Small intestine (tissue), 7 donors: ENCODE measurements at regions not wholly inside any gene's neighbourhood (a gene's known extent, or its start where the extent isn't known, plus 50 kb on each side); places are given as distances from the start of the nearest gene placed in this dataset.

ENCODE experiments used
- DNase-seq, 2 donors: peaks; one replicate each; pipeline versions ENCODE4 v3.0.0 to v3.0.0-alpha.2; 2013
- FAIRE-seq: peaks from 2 replicates; lab custom pipeline; 2012; peaks lifted over from hg19 to GRCh38; lab: Jason Lieb, UNC
- H3K27ac ChIP-seq, 3 donors: one replicate each; pipeline ENCODE4 v1.5.1; 2013; ENCODE audit warnings: low read length in 2 of 3, mild to moderate bottlenecking in 2 of 3, control low read depth in 1 of 3, inconsistent platforms in 1 of 3, low read depth in 1 of 3, moderate library complexity in 1 of 3
- H3K27me3 ChIP-seq, 3 donors: one replicate each; pipeline ENCODE4 v1.6.1; 2013; ENCODE audit warnings: low read length in 3 of 3, inconsistent platforms in 1 of 3; ENCODE audit not compliant: control insufficient read depth in 3 of 3, insufficient read depth in 3 of 3
- H3K36me3 ChIP-seq, 3 donors: one replicate each; pipeline ENCODE4 v1.6.1; 2013; ENCODE audit warnings: low read length in 3 of 3, inconsistent platforms in 1 of 3, low read depth in 1 of 3, mild to moderate bottlenecking in 1 of 3, moderate library complexity in 1 of 3; ENCODE audit not compliant: control insufficient read depth in 3 of 3, insufficient read depth in 2 of 3
- H3K4me1 ChIP-seq, 3 donors: one replicate each; pipeline ENCODE4 v1.6.1; 2013; ENCODE audit warnings: low read length in 2 of 3, inconsistent platforms in 1 of 3, low read depth in 1 of 3, mild to moderate bottlenecking in 1 of 3, moderate library complexity in 1 of 3; ENCODE audit not compliant: control insufficient read depth in 3 of 3, insufficient read depth in 2 of 3
- H3K4me3 ChIP-seq, 3 donors: one replicate each; pipeline ENCODE4 v1.5.1; 2013; ENCODE audit warnings: low read length in 3 of 3, control low read depth in 1 of 3, inconsistent platforms in 1 of 3, low read depth in 1 of 3, mild to moderate bottlenecking in 1 of 3, moderate library complexity in 1 of 3
- H3K9me3 ChIP-seq, 2 donors: one replicate each; pipeline ENCODE4 v1.6.1; 2013; ENCODE audit warnings: low read depth in 1 of 2, low read length in 1 of 2; ENCODE audit not compliant: control insufficient read depth in 2 of 2, insufficient read depth in 1 of 2
- WGBS, 3 donors: extraction: QIAGEN DNeasy Blood & Tissue Kit; methylation state at CpG; one replicate each; pipeline ENCODE4 v1.1.7; 2013; 5-methylcytosine and 5-hydroxymethylcytosine counted together
- donor health status: healthy with polysubstance abuse.
- donor health status: control.
- donor health status: control.
- donor health status: Bipolar disorder and iron deficiency.
- donor health status: healthy.

GRCh38 chr10:58082248-58082647, 185.4 kb downstream of the IPMK start:
- H3K4me3 ChIP-seq, result no peak overlapping the region
- H3K36me3 ChIP-seq, result no peaks in the 10 kb centered on the region
- no peaks in the 10 kb centered on the region for H3K4me1 ChIP-seq
- H3K27ac ChIP-seq, result no peak overlapping the region
- H3K27me3 ChIP-seq, result no peaks in the 10 kb centered on the region
- FAIRE-seq (no peak), DNase-seq (peak in 1 of 2 donors; percentile 11)
- no peaks in the 10 kb centered on the region for H3K9me3 ChIP-seq
- 52 to 71% (median 66%) methylated on average over 3 of the region's 3 CpGs for WGBS, 3 donors

- H3K27me3 ChIP-seq, result no peaks in the 10 kb centered on the region
- 24 to 64% (median 62%) methylated on average over 2 of the region's 2 CpGs for WGBS, 3 donors
- no peak for FAIRE-seq
Observed at GRCh38 chr10:58081353-58081752, 186.3 kb downstream of the IPMK start.

GRCh38 chr10:58079461-58079860, 188.2 kb downstream of the IPMK start:
- H3K4me1 ChIP-seq, result no peaks in the 10 kb centered on the region
- H3K4me3 ChIP-seq, result no peak overlapping the region
- no peak for FAIRE-seq
- H3K9me3 ChIP-seq, result no peaks in the 10 kb centered on the region
- no peak overlapping the region for H3K27ac ChIP-seq
- DNase-seq, result no peak
- no peaks in the 10 kb centered on the region for H3K36me3 ChIP-seq
- 91 to 95% (median 92%) methylated on average over 2 of the region's 2 CpGs for WGBS, 3 donors
- no peaks in the 10 kb centered on the region for H3K27me3 ChIP-seq

More at GRCh38 chr10:58081353-58081752, 186.3 kb downstream of the IPMK start:
- no peaks in the 10 kb centered on the region for H3K9me3 ChIP-seq
- H3K4me1 ChIP-seq, result no peaks in the 10 kb centered on the region
- H3K27ac ChIP-seq, result no peak overlapping the region
- no peaks in the 10 kb centered on the region for H3K36me3 ChIP-seq
- DNase-seq, result peak in 1 of 2 donors; percentile 25
- H3K4me3 ChIP-seq, result no peak overlapping the region

- no peaks in the 10 kb centered on the region for H3K9me3 ChIP-seq
- FAIRE-seq, result no peak
- WGBS, 3 donors, result 34 to 66% (median 44%) methylated on average over 3 of the region's 3 CpGs
- H3K4me1 ChIP-seq, result no peaks in the 10 kb centered on the region
- H3K27me3 ChIP-seq, result no peaks in the 10 kb centered on the region
- H3K36me3 ChIP-seq, result no peaks in the 10 kb centered on the region
- DNase-seq, result no peak
- H3K4me3 ChIP-seq, result no peak overlapping the region
- no peak overlapping the region for H3K27ac ChIP-seq
Observed at GRCh38 chr10:58072634-58073033, 195.1 kb downstream of the IPMK start.

DNA sequence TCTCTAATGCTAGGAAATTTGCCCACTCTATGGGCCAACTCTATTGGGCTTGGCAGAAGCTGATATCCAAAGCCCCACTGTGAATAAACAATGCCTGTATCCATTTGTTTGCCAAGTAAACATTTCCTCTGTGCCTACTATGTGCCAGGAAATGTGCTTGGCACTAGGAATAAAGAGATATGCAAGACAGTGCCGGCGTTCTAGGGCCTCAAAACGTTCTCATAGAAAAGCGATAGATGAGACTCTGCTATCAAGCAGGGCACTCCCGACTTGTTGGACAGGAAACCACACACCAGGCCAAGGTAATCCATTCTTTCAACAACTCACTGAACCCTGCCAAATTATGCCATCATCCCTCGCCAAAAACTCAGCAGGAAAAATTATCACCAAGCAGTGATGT, 196.7 kb downstream of the IPMK start:
- H3K27ac ChIP-seq, result no peak overlapping the region
- DNase-seq (no peak), FAIRE-seq (no peak)
- H3K4me1 ChIP-seq, result no peaks in the 10 kb centered on the region
- no peak overlapping the region for H3K4me3 ChIP-seq
- no peaks in the 10 kb centered on the region for H3K36me3 ChIP-seq
- H3K9me3 ChIP-seq, result no peaks in the 10 kb centered on the region
- WGBS, 3 donors, result 83 to 89% (median 83%) methylated on average over 6 of the region's 6 CpGs
- H3K27me3 ChIP-seq, result no peaks in the 10 kb centered on the region

DNA sequence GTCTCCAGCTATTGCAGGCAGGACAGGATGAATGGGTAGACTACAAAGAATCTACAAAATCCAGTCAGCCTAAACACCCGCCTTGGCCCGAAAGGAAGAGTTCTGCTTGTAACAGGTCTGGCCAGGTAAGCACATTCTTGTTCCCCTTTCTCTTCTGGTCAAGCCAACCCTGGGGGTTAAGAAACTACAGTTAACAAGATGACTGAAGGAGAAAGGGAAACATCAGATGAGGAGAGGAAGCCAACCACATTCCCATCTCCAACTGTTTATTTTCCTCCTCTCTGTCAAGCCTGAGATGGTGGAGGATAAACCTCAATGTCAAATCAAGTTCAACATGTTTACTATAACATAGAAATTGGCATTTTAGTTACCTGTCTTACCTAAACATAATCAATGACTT, 198.9 kb downstream of the IPMK start:
- WGBS, 3 donors, result 92 to 93% (median 92%) methylated on average over 2 of the region's 2 CpGs
- DNase-seq (no peak), FAIRE-seq (no peak)

GRCh38 chr10:58066979-58067378, 200.7 kb downstream of the IPMK start:
- no peaks in the 10 kb centered on the region for H3K4me1 ChIP-seq
- H3K27ac ChIP-seq, result no peak overlapping the region
- no peaks in the 10 kb centered on the region for H3K27me3 ChIP-seq
- DNase-seq, result no peak
- no peaks in the 10 kb centered on the region for H3K36me3 ChIP-seq
- no peak for FAIRE-seq
- no peak overlapping the region for H3K4me3 ChIP-seq
- 61 to 81% (median 80%) methylated on average over 4 of the region's 4 CpGs for WGBS, 3 donors
- no peaks in the 10 kb centered on the region for H3K9me3 ChIP-seq

More for the DNA sequence above, 198.9 kb downstream of the IPMK start:
- no peak overlapping the region for H3K4me3 ChIP-seq
- no peaks in the 10 kb centered on the region for H3K4me1 ChIP-seq
- no peaks in the 10 kb centered on the region for H3K9me3 ChIP-seq
- no peaks in the 10 kb centered on the region for H3K27me3 ChIP-seq
- H3K36me3 ChIP-seq, result no peaks in the 10 kb centered on the region
- H3K27ac ChIP-seq, result no peak overlapping the region

DNA sequence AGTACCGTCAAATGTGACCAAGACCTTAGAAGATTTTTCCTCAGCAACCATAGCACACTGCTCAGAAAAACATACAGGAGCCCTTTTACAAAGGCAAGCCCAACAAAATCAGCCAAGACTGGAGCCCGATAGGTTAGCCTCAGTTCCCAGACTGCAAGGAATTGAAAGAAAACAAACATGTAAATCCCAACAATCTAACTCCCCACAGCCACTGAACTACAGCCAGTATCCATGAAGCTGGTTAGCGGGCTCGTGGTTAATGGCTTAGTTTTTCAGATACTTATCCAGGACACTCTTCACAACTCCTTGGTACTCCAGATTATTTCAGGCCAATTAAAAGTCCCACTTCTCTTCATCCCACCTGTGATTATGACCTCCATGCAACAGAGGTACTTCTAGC, 201.6 kb downstream of the IPMK start:
- Histone ChIP-seq H3K36me3 (no peaks in the 10 kb centered on the region), H3K4me1 (no peaks in the 10 kb centered on the region), H3K27ac (no peak overlapping the region), H3K9me3 (no peaks in the 10 kb centered on the region), H3K27me3 (no peaks in the 10 kb centered on the region), H3K4me3 (no peak overlapping the region)
- WGBS, 3 donors, result 60 to 73% (median 66%) methylated on average over 4 of the region's 4 CpGs
- FAIRE-seq (no peak), DNase-seq (no peak)

DNA sequence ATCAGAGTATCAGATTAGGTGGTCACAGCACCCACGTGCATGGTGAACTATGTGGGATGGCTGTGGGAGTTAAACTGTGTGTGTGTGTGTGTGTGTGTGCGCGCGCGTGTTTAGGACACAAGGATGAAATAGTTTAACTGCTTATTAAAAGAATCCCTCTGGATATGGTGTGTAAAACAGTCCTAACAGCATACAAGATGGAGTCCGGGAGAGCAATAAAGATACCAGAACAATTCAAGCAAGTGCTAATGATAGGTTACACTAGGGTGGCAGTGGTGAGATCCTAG, 202.2 kb downstream of the IPMK start:
- no peaks in the 10 kb centered on the region for H3K9me3 ChIP-seq
- DNase-seq (no peak), FAIRE-seq (no peak)
- no peak overlapping the region for H3K27ac ChIP-seq
- no peaks in the 10 kb centered on the region for H3K27me3 ChIP-seq
- H3K4me1 ChIP-seq, result no peaks in the 10 kb centered on the region
- WGBS, 3 donors, result 42 to 57% (median 53%) methylated on average over 6 of the region's 6 CpGs
- no peaks in the 10 kb centered on the region for H3K36me3 ChIP-seq
- H3K4me3 ChIP-seq, result no peak overlapping the region
